Duodenal mucosa (tissue), 2 donors: ENCODE measurements at regions not wholly inside any gene's neighbourhood (a gene's known extent, or its start where the extent isn't known, plus 50 kb on each side); places are given as distances from the start of the nearest gene placed in this dataset.

Source experiments
- H3K27ac ChIP-seq: one replicate; pipeline ENCODE4 v1.7.0; 2013; ENCODE audit warnings: low read depth, low read length
- H3K27me3 ChIP-seq, 2 donors: one replicate each; pipeline ENCODE4 v1.7.0; 2013; ENCODE audit warnings: low read length in 2 of 2, control low read depth in 1 of 2; ENCODE audit not compliant: insufficient read depth in 2 of 2, control insufficient read depth in 1 of 2
- H3K36me3 ChIP-seq, 2 donors: one replicate each; pipeline ENCODE4 v1.7.0; 2013; ENCODE audit warnings: low read length in 2 of 2, control low read depth in 1 of 2; ENCODE audit not compliant: insufficient read depth in 2 of 2, control insufficient read depth in 1 of 2
- H3K4me1 ChIP-seq, 2 donors: one replicate each; pipeline ENCODE4 v1.7.0; 2013; ENCODE audit warnings: low read length in 2 of 2, control low read depth in 1 of 2; ENCODE audit not compliant: insufficient read depth in 2 of 2, control insufficient read depth in 1 of 2
- H3K4me3 ChIP-seq, 2 donors: one replicate each; pipeline ENCODE4 v1.7.0; 2013; ENCODE audit warnings: low read length in 2 of 2, low read depth in 1 of 2
- H3K9ac ChIP-seq, 2 donors: one replicate each; pipeline ENCODE4 v1.7.0; 2013; ENCODE audit warnings: low read length in 2 of 2, low read depth in 1 of 2
- H3K9me3 ChIP-seq, 2 donors: one replicate each; pipeline ENCODE4 v1.7.0; 2013; ENCODE audit warnings: low read length in 2 of 2, control low read depth in 1 of 2; ENCODE audit not compliant: control insufficient read depth in 1 of 2

GRCh38 chr7:46682836-46683624 lies 762.0 kb upstream of the IGFBP3 start:
- H3K4me3 ChIP-seq = no peak overlapping the region
- H3K4me1 ChIP-seq = peaks cover 0 to 3% of the 10 kb centered on the region in 2 donors
- no peaks in the 10 kb centered on the region for H3K27me3 ChIP-seq
- H3K27ac ChIP-seq = no peak overlapping the region
- no peak overlapping the region for H3K9ac ChIP-seq
- no peaks in the 10 kb centered on the region for H3K9me3 ChIP-seq
- no peaks in the 10 kb centered on the region for H3K36me3 ChIP-seq

- Histone ChIP-seq H3K4me1 (peaks cover 0 to 3% of the 10 kb centered on the region in 2 donors), H3K9me3 (no peaks in the 10 kb centered on the region), H3K27me3 (no peaks in the 10 kb centered on the region), H3K27ac (no peak overlapping the region), H3K9ac (no peak overlapping the region), H3K4me3 (no peak overlapping the region), H3K36me3 (no peaks in the 10 kb centered on the region)
Observed at GRCh38 chr7:46681865-46682503, 760.9 kb upstream of the IGFBP3 start.

- Histone ChIP-seq H3K9me3 (no peaks in the 10 kb centered on the region), H3K27me3 (no peaks in the 10 kb centered on the region), H3K4me3 (no peak overlapping the region), H3K27ac (no peak overlapping the region), H3K36me3 (no peaks in the 10 kb centered on the region), H3K9ac (no peak overlapping the region), H3K4me1 (peaks cover 0 to 3% of the 10 kb centered on the region in 2 donors)
Observed at GRCh38 chr7:46680147-46680546, 759.1 kb upstream of the IGFBP3 start.

DNA sequence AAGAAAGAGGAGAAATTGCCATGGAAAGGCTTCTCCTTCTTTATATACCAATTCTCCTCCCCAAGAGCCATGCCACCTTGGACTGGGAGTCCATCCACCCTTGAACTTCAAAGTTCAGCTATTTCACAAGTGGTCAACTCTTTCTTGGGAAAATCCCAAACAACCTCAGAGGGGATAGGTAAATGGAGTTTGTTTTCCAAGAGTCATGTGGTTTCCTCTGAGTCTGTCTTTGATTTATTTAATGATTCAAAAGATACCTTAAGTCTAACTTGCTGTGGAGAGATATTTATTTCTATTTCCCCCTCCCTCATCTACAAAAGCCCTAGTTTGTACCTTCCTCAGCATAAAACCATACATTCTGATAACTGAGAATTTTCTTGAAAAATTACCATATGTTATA lies 758.6 kb upstream of the IGFBP3 start:
- Histone ChIP-seq H3K4me1 (peaks cover 0 to 3% of the 10 kb centered on the region in 2 donors), H3K9ac (no peak overlapping the region), H3K4me3 (no peak overlapping the region), H3K9me3 (no peaks in the 10 kb centered on the region), H3K27me3 (no peaks in the 10 kb centered on the region), H3K27ac (no peak overlapping the region), H3K36me3 (no peaks in the 10 kb centered on the region)

DNA sequence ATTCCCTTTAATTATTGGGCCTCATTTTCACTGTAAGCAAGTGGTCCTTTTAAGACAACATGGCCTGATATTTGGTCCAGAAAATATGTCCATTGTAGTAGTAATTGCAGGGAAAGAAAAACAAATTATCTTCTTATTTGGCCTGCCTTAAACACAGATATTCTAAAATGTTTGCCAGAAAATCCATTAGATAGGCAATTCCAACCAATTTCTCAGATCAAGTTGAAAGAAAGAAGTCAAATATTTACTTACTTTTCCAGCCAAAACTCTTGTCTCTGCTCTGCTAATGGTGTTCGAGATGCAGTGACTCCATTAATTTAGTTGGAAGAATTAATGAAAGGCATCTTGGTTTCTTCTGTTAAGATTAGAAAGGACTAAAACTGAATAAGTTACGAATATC lies 757.3 kb upstream of the IGFBP3 start:
- H3K4me1 ChIP-seq = peaks cover 0 to 3% of the 10 kb centered on the region in 2 donors
- no peak overlapping the region for H3K9ac ChIP-seq
- no peaks in the 10 kb centered on the region for H3K27me3 ChIP-seq
- no peaks in the 10 kb centered on the region for H3K36me3 ChIP-seq
- H3K27ac ChIP-seq = no peak overlapping the region
- H3K9me3 ChIP-seq = no peaks in the 10 kb centered on the region
- no peak overlapping the region for H3K4me3 ChIP-seq

DNA sequence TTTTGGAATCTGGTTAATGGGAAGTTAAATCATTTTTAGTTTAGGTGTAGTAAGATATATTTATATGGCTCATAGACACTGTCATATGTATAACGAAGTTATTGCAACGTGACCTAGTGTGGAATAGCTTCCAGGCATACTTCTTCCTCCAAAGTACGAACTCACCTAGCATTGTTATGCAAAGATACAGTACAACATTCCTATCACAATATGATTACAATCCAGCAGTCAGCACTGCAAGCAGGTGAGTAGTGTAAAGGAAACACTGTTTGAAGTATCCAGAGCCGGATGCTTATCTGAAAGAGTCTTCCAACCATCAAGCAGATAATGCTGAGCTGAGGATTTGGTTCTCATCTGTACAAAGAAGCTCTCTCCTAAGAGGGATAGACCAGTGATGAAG lies 754.4 kb upstream of the IGFBP3 start:
- Histone ChIP-seq H3K4me3 (no peak overlapping the region), H3K9ac (no peak overlapping the region), H3K27me3 (no peaks in the 10 kb centered on the region), H3K9me3 (no peaks in the 10 kb centered on the region), H3K36me3 (no peaks in the 10 kb centered on the region), H3K27ac (no peak overlapping the region), H3K4me1 (no peaks in the 10 kb centered on the region)

DNA sequence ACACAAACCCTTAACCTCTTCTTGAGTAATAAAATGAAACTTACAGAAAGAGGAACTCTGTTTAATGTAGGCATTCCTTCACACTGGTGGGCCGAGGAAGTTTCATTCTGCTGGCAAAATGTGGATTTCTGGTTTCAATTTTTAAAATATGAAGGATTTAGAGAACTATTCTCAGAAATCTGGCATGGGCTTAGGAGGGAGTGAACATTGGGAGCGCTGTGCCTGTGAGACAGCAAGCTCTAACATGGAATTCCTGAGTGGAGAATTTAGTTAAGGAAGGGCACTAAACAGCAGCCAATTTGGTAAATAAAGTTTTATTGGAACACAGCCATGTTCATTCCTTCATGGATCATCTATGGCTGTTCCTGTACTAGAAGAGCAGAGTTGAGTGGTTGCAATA lies 751.8 kb upstream of the IGFBP3 start:
- Histone ChIP-seq H3K4me1 (no peaks in the 10 kb centered on the region), H3K36me3 (no peaks in the 10 kb centered on the region), H3K27ac (no peak overlapping the region), H3K9me3 (no peaks in the 10 kb centered on the region), H3K4me3 (no peak overlapping the region), H3K9ac (no peak overlapping the region), H3K27me3 (no peaks in the 10 kb centered on the region)

GRCh38 chr7:46671108-46671769 lies 750.2 kb upstream of the IGFBP3 start:
- Histone ChIP-seq H3K36me3 (no peaks in the 10 kb centered on the region), H3K27ac (no peak overlapping the region), H3K4me1 (no peaks in the 10 kb centered on the region), H3K9ac (no peak overlapping the region), H3K9me3 (no peaks in the 10 kb centered on the region), H3K4me3 (no peak overlapping the region), H3K27me3 (no peaks in the 10 kb centered on the region)

- H3K4me3 ChIP-seq = no peak overlapping the region
- no peaks in the 10 kb centered on the region for H3K27me3 ChIP-seq
- H3K9me3 ChIP-seq = no peaks in the 10 kb centered on the region
- no peaks in the 10 kb centered on the region for H3K4me1 ChIP-seq
- H3K36me3 ChIP-seq = no peaks in the 10 kb centered on the region
- H3K27ac ChIP-seq = no peak overlapping the region
- no peak overlapping the region for H3K9ac ChIP-seq
Observed at GRCh38 chr7:46669028-46669427, 748.0 kb upstream of the IGFBP3 start.

DNA sequence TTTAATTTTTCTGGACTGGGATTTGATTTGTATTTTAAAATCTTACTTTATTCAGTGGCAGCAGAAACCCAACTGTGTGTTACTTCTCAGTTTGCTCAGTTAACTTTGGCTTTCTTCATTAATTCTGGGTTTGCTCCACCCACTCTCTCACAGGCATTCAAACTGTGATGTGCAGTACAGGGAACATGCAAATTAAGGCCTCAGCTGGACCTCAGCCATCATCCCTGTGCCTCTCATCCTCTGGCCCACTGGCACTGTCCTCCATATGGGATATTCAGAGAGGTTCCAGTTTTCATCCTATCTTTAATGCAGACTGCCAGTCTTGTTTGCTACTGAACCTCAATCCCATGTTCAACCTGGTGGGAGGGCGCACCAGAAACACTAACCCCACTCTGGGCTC lies 743.4 kb upstream of the IGFBP3 start:
- Histone ChIP-seq H3K36me3 (no peaks in the 10 kb centered on the region), H3K4me3 (no peak overlapping the region), H3K9me3 (no peaks in the 10 kb centered on the region), H3K4me1 (no peaks in the 10 kb centered on the region), H3K27ac (no peak overlapping the region), H3K27me3 (no peaks in the 10 kb centered on the region), H3K9ac (no peak overlapping the region)
